CD4-positive, alpha-beta T cell treated with Interleukin-17A for 4 hours (primary cell): ENCODE measurements at regions not wholly inside any gene's neighbourhood (a gene's known extent, or its start where the extent isn't known, plus 50 kb on each side); places are given as distances from the start of the nearest gene placed in this dataset.

Experiments
- DNase-seq: peaks from one replicate; pipeline ENCODE4 v3.0.0-alpha.2; 2020; ENCODE audit warnings: mixed read lengths

- peak; percentile 68 for DNase-seq
Observed at GRCh38 chr11:86193297-86194095, 51.1 kb upstream of the EED start.

GRCh38 chr11:86192519-86193257 is 51.9 kb upstream of the EED start:
- DNase-seq: no peak

- DNase-seq: no peak
Observed at GRCh38 chr11:86191874-86192273, 52.7 kb upstream of the EED start.

- no peak for DNase-seq
Observed at GRCh38 chr11:86187027-86187426, 57.5 kb upstream of the EED start.

GRCh38 chr11:86186386-86186785 is 58.2 kb upstream of the EED start:
- DNase-seq: no peak

- DNase-seq: no peak
Observed at GRCh38 chr11:86185381-86185750, 59.2 kb upstream of the EED start.

- no peak for DNase-seq
Observed at GRCh38 chr11:86184728-86185380, 59.7 kb upstream of the EED start.

- DNase-seq: peak; percentile 9
Observed at GRCh38 chr11:86183694-86184093, 60.9 kb upstream of the EED start.

GRCh38 chr11:86182976-86183584 is 61.5 kb upstream of the EED start:
- peak; percentile 56 for DNase-seq

GRCh38 chr11:86181379-86181778 is 63.2 kb upstream of the EED start:
- no peak for DNase-seq

- DNase-seq: no peak
Observed at GRCh38 chr11:86180851-86181250, 63.7 kb upstream of the EED start.

GRCh38 chr11:86180423-86180822 is 64.1 kb upstream of the EED start:
- DNase-seq: no peak

- no peak for DNase-seq
Observed at GRCh38 chr11:86179646-86180064, 64.9 kb upstream of the EED start.

GRCh38 chr11:86177302-86177701 is 67.3 kb upstream of the EED start:
- no peak for DNase-seq

- DNase-seq: no peak
Observed at GRCh38 chr11:86176165-86176884, 68.2 kb upstream of the EED start.

GRCh38 chr11:86175626-86176025 is 68.9 kb upstream of the EED start:
- no peak for DNase-seq

- no peak for DNase-seq
Observed at GRCh38 chr11:86175191-86175590, 69.4 kb upstream of the EED start.

GRCh38 chr11:86174101-86175046 is 70.2 kb upstream of the EED start:
- DNase-seq: no peak

GRCh38 chr11:86172894-86173293 is 71.7 kb upstream of the EED start:
- DNase-seq: no peak

GRCh38 chr11:86171627-86172026 is 72.9 kb upstream of the EED start:
- DNase-seq: no peak

- DNase-seq: no peak
Observed at GRCh38 chr11:86167499-86168164, 76.9 kb upstream of the EED start.
